IPS-15b (cell line): ENCODE measurements at regions not wholly inside any gene's neighbourhood (a gene's known extent, or its start where the extent isn't known, plus 50 kb on each side); places are given as distances from the start of the nearest gene placed in this dataset.

ENCODE experiments used
- H3K27me3 ChIP-seq: one replicate; pipeline ENCODE4 v1.6.1; 2013; ENCODE audit warnings: low read length; ENCODE audit not compliant: control insufficient read depth, insufficient read depth
- H3K36me3 ChIP-seq: one replicate; pipeline ENCODE4 v1.6.1; 2013; ENCODE audit warnings: low read length; ENCODE audit not compliant: control insufficient read depth, insufficient read depth
- H3K4me1 ChIP-seq: one replicate; pipeline ENCODE4 v1.6.1; 2013; ENCODE audit warnings: mild to moderate bottlenecking, low read length; ENCODE audit not compliant: control insufficient read depth, insufficient read depth
- H3K4me3 ChIP-seq: one replicate; pipeline ENCODE4 v1.5.1; 2013; ENCODE audit warnings: low read depth, low read length
- H3K9ac ChIP-seq: one replicate; pipeline ENCODE4 v1.6.1; 2013; ENCODE audit warnings: low read depth, mild to moderate bottlenecking, low read length
- H3K9me3 ChIP-seq: one replicate; pipeline ENCODE4 v1.6.1; 2013; ENCODE audit warnings: mild to moderate bottlenecking, low read length; ENCODE audit not compliant: control insufficient read depth, insufficient read depth

DNA sequence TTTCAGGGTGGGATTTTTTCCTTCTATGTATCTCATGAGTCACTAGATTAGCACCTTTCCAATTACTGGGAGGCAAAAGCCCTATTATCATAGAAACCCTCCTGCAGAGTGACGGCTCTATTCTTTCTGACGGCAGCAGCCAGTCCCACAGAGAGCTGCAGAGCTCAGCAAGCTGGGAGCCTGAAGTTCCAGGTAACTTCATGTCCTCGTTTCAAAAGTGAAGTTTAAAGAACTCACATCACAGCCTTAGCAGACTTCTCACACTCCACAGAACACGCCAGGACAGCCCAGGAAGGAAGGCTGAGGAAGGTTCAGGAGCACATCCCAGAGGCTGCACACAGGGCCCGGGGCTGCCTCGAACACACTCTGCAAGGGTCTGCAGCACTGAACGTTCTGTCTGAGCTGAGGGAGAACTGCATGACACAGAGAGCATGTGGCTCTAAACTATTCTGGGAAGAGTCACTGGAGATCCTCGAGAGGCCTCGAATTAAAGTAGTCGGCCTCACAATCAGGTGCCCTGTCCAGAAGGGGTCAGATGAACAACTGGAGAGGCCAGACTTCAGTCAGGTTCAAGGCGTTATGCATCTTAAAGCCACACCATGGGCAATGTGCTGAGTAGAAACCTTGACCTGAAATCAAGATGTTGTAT, 104.2 kb upstream of the DRD2 start:
- H3K27me3 ChIP-seq, result peaks cover 2% of the 10 kb centered on the region
- H3K4me1 ChIP-seq, result peaks cover 13% of the 10 kb centered on the region
- H3K9me3 ChIP-seq, result no peaks in the 10 kb centered on the region
- H3K4me3 ChIP-seq, result no peak overlapping the region
- no peaks in the 10 kb centered on the region for H3K36me3 ChIP-seq
- no peak overlapping the region for H3K9ac ChIP-seq

DNA sequence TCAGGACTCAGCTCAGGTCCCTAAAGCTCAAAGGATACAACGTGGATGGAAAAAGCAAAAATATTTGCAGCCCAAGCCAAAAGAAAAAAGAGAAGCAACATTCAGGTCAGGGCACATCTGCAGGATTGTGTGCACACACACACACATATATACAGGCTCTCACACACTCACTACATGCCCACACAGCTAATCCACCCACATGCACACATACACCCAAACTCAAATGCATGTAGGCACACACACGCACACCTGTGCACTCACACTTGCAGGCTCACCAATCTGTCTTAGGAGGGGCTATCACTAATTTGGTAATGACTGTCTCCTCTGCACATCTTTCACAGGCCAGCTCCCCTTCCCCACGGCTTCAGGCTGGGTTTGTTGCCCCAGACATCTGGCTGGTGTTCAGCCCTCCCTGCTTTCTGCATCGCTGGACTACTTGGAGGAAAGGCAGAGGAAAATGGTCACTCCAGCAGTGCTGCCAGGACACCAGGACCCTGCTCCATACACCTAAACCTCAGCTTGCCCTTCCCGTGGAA, 103.6 kb upstream of the DRD2 start:
- H3K4me1 ChIP-seq, result peaks cover 13% of the 10 kb centered on the region
- no peak overlapping the region for H3K4me3 ChIP-seq
- peaks cover 2% of the 10 kb centered on the region for H3K27me3 ChIP-seq
- H3K36me3 ChIP-seq, result no peaks in the 10 kb centered on the region
- no peaks in the 10 kb centered on the region for H3K9me3 ChIP-seq
- H3K9ac ChIP-seq, result no peak overlapping the region

DNA sequence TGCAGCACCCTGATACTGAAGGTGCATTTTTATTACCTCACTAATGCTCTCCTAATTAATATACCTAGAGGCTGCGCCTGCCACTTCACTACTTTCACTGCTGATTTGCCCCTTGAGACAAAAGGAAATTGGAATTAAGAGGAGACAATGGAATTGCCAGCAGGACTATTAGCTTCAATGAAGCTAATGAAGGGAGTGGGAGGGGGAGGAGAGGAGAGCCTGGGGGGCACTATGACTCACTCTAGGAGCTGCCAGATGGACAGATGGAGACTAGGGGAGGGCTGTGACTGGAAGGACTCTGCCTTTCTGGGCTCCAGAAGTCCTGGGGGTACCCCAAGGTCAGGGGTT, 102.8 kb upstream of the DRD2 start:
- peaks cover 13% of the 10 kb centered on the region for H3K4me1 ChIP-seq
- H3K36me3 ChIP-seq, result no peaks in the 10 kb centered on the region
- no peak overlapping the region for H3K9ac ChIP-seq
- H3K9me3 ChIP-seq, result no peaks in the 10 kb centered on the region
- H3K4me3 ChIP-seq, result no peak overlapping the region
- peaks cover 2% of the 10 kb centered on the region for H3K27me3 ChIP-seq

GRCh38 chr11:113577356-113578032, 102.3 kb upstream of the DRD2 start:
- no peak overlapping the region for H3K4me3 ChIP-seq
- peaks cover 2% of the 10 kb centered on the region for H3K27me3 ChIP-seq
- no peak overlapping the region for H3K9ac ChIP-seq
- peaks cover 13% of the 10 kb centered on the region for H3K4me1 ChIP-seq
- H3K36me3 ChIP-seq, result no peaks in the 10 kb centered on the region
- no peaks in the 10 kb centered on the region for H3K9me3 ChIP-seq

DNA sequence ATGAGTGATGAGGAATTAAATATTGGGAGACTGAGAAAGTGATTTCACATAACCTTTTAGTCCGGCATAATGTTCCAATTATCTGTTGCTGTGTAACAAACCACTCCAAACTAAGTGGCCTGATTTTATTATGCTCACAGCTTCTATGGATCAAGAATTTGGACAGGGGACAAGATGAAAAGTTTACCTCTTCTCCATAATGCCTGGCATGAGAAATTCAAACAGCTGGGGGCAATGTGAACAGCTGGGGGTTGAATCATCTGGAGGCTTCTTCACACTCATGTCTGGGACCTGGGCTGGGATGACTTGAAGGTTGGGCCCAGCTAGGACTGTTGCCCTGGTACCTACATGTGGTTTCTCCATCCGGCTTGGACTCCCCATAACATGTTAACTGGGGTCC, 99.4 kb upstream of the DRD2 start:
- Histone ChIP-seq H3K27me3 (peaks cover under 1% of the 10 kb centered on the region), H3K9ac (no peak overlapping the region), H3K4me3 (no peak overlapping the region), H3K9me3 (no peaks in the 10 kb centered on the region), H3K36me3 (no peaks in the 10 kb centered on the region), H3K4me1 (peaks cover 13% of the 10 kb centered on the region)

GRCh38 chr11:113574171-113574570, 99.0 kb upstream of the DRD2 start:
- peaks cover 11% of the 10 kb centered on the region for H3K4me1 ChIP-seq
- no peaks in the 10 kb centered on the region for H3K36me3 ChIP-seq
- H3K9ac ChIP-seq, result no peak overlapping the region
- H3K4me3 ChIP-seq, result no peak overlapping the region
- H3K9me3 ChIP-seq, result no peaks in the 10 kb centered on the region
- no peaks in the 10 kb centered on the region for H3K27me3 ChIP-seq

- Histone ChIP-seq H3K27me3 (no peaks in the 10 kb centered on the region), H3K36me3 (no peaks in the 10 kb centered on the region), H3K9ac (no peak overlapping the region), H3K4me1 (peaks cover 3% of the 10 kb centered on the region), H3K9me3 (no peaks in the 10 kb centered on the region), H3K4me3 (no peak overlapping the region)
Measured at GRCh38 chr11:113572136-113572735, 97.0 kb upstream of the DRD2 start.

DNA sequence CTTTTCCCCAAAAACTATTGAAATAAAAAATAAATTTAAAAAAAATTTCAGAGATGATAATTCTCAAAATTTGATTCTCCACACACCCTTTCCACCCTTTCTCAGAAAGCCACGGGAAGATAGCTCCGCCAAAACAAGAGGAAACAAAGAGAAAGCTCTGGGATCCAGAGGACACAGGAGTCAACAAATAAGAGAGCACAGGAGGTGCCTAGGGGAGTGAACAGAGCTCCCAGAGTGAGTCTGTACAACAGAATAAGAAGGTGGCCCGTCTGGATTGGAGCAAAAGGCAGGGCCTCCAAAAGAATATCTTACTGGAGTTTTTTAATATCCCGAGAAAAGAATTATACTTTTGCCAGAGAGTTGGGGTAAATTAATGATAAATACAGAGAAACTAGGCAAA, 96.3 kb upstream of the DRD2 start:
- peaks cover 3% of the 10 kb centered on the region for H3K4me1 ChIP-seq

DNA sequence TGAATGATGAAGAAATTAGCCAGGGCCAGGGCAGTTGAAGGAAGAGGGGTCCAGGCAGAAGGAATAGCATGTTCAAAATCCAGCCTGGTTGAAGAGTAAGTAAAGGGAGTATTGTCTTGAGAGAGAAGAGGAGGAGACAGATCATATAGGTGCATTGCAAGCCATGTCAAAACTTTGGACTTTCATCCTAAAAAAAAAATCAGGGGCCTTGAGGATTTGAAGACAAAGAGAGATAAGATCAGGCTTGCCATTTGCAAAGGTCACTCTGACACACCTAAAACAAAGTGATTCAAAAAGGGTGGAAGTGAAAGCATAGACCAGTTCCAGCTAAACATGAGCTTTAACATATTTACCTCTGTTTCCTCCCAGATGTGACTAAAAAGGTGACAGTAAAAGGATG, 95.7 kb upstream of the DRD2 start:
- Histone ChIP-seq H3K36me3 (no peaks in the 10 kb centered on the region), H3K27me3 (no peaks in the 10 kb centered on the region), H3K4me3 (no peak overlapping the region), H3K9me3 (no peaks in the 10 kb centered on the region), H3K4me1 (peaks cover 3% of the 10 kb centered on the region), H3K9ac (no peak overlapping the region)

More for the DNA sequence above, 96.3 kb upstream of the DRD2 start:
- no peaks in the 10 kb centered on the region for H3K27me3 ChIP-seq
- no peaks in the 10 kb centered on the region for H3K36me3 ChIP-seq
- H3K9ac ChIP-seq, result no peak overlapping the region
- no peak overlapping the region for H3K4me3 ChIP-seq
- H3K9me3 ChIP-seq, result no peaks in the 10 kb centered on the region

- H3K4me3 ChIP-seq, result no peak overlapping the region
- no peak overlapping the region for H3K9ac ChIP-seq
- H3K4me1 ChIP-seq, result peaks cover 8% of the 10 kb centered on the region
- H3K27me3 ChIP-seq, result no peaks in the 10 kb centered on the region
- H3K36me3 ChIP-seq, result no peaks in the 10 kb centered on the region
- H3K9me3 ChIP-seq, result no peaks in the 10 kb centered on the region
Measured at GRCh38 chr11:113569391-113569790, 94.2 kb upstream of the DRD2 start.

DNA sequence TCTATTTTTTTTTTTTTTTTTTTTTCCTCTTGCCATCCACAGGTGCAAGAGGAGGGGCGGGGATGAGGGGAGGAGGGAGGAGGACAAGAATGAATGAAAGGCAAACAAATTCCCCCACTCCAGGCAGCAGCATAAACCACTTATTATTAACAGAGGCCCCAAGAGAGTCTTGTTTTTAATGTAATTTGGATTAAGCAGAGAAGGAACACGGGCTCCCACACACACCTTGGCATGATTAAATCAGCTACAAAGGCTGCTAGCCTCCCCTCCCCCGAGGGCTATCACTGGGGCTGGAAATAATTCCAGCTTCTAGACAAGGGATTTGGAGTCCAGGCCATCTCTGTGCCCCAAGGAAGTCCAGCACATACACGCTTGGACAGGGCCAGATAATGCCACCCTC, 93.4 kb upstream of the DRD2 start:
- no peaks in the 10 kb centered on the region for H3K27me3 ChIP-seq
- H3K4me3 ChIP-seq, result no peak overlapping the region
- no peaks in the 10 kb centered on the region for H3K9me3 ChIP-seq
- no peak overlapping the region for H3K9ac ChIP-seq
- H3K36me3 ChIP-seq, result no peaks in the 10 kb centered on the region
- peaks cover 14% of the 10 kb centered on the region for H3K4me1 ChIP-seq
